ENCODE measurements at regions not wholly inside any gene's neighbourhood (a gene's known extent, or its start where the extent isn't known, plus 50 kb on each side); places are given as distances from the start of the nearest gene placed in this dataset.

GRCh38 chr3:190731596-190731995, 130.9 kb downstream of the GMNC start:
- TF ChIP-seq CTCF (IDR thresholded peaks at IDR 0.05; ENCODE audit: control extremely low read depth in 1 of 3, insufficient read depth in 1 of 3, low read depth in 1 of 3, low read length in 3 of 3) (no peak), POLR2A (IDR thresholded peaks at IDR 0.05; ENCODE audit: control extremely low read depth in 1 of 2, low read depth in 2 of 2, low read length in 2 of 2) (no peak), FOSL1 (IDR thresholded peaks at IDR 0.05; ENCODE audit: insufficient read depth, low read depth, low read length) (no peak), YY1 (IDR thresholded peaks at IDR 0.05; ENCODE audit: low read depth, low read length) (no peak), EP300 (IDR thresholded peaks at IDR 0.05; ENCODE audit: borderline replicate concordance in 1 of 2, low read depth in 2 of 2, low read length in 2 of 2) (no peak), SIN3A (conservative IDR thresholded peaks at IDR 0.05 in 1 of 2, IDR thresholded peaks at IDR 0.05 in 1 of 2; ENCODE audit: low read depth in 1 of 2, low read length in 2 of 2) (no peak), NANOG (IDR thresholded peaks at IDR 0.05; ENCODE audit: insufficient read depth, low read depth, low read length, poor library complexity, severe bottlenecking) (no peak), MAX (IDR thresholded peaks at IDR 0.05) (no peak), EZH2 (IDR thresholded peaks at IDR 0.05; ENCODE audit: low read depth, low read length, severe bottlenecking) (no peak), BCL11A (IDR thresholded peaks at IDR 0.05; ENCODE audit: low read depth in 2 of 2, low read length in 2 of 2) (no peak), CHD2 (IDR thresholded peaks at IDR 0.05; ENCODE audit: low read length) (no peak), CREB1 (IDR thresholded peaks at IDR 0.05) (no peak)

Data from H1 (cell line).